Right lung (tissue), 2 donors: ENCODE measurements at regions not wholly inside any gene's neighbourhood (a gene's known extent, or its start where the extent isn't known, plus 50 kb on each side); places are given as distances from the start of the nearest gene placed in this dataset.
"Not testable (repeated sequence)": the region's sequence is repeated elsewhere in the genome, so short reads cannot be mapped to it uniquely, and the experiment has no call there.

ENCODE experiments used
- DNase-seq, 2 donors: peaks; one replicate each; pipeline ENCODE4 v3.0.0-alpha.2; 2013

DNA sequence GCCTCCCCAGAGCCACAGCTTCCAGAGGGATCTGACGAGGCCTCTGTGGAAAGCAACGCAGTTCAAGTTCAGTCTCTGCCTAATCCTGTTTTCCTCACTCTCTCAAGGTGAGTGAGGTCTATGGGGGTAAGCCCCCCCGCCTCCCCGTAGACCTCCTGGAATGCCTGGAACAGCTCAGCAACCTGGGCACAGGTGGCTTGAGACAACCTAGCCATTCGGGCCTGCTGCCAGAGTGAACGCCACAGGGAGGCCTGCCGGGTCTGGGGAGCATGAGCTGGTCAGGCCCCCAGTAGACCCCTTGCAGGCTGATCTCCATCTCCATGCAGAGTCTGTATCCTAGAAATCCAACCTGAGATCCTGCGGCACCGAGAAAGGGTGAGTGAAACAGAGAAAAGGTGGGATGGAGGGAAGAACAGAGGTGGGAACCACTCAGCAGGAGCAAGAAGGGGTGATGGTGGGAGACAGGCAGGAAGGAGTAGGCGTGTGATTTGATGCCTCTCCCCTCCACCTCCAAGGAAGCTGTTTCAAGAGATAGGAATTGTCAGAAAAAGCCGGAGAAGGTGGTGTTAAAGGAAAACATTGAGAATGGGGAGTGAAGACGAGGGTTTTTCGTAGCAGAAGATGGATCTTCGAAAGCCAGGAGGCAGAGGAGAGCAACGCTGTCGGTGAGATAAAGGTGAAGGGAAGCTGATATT is 123.1 kb upstream of the PRMT8 start:
- no peak for DNase-seq

DNA sequence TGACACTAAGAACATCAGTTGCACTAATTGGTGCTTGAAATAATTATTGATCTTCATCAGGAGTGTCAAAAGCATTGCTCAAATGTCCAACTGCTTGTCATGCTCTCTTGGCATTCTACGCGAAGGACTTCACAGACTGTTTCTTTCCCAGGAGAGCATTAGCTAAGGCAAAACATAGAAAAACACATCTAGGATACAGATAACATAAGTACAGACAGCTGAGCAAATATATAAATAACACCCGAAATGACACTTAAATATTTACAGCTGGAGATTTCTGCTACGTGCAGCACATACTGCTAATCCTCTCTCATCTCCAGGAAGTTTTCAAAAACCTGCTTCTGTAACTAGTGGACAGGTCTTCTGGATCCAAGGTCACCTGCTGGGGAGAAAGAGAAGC is 120.0 kb upstream of the PRMT8 start:
- DNase-seq = no peak

DNA sequence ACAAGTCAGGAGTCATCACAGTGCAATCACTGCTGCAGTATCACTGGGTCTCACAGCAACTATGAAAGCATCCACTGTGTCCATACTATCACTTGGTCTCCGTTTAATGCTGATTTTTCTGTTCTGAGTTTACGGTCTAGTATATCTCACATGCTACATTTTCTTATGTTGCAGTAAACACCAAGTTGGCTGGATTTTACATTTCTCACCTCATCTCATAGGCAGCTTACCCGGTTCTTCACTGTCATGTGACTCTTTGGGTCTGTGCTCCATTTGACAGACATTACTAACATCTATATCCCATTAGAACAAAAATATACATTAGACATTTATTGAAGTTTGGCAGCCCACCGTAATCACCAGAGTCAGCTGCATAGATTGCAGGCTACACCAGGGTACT is 115.7 kb upstream of the PRMT8 start:
- no peak for DNase-seq

DNA sequence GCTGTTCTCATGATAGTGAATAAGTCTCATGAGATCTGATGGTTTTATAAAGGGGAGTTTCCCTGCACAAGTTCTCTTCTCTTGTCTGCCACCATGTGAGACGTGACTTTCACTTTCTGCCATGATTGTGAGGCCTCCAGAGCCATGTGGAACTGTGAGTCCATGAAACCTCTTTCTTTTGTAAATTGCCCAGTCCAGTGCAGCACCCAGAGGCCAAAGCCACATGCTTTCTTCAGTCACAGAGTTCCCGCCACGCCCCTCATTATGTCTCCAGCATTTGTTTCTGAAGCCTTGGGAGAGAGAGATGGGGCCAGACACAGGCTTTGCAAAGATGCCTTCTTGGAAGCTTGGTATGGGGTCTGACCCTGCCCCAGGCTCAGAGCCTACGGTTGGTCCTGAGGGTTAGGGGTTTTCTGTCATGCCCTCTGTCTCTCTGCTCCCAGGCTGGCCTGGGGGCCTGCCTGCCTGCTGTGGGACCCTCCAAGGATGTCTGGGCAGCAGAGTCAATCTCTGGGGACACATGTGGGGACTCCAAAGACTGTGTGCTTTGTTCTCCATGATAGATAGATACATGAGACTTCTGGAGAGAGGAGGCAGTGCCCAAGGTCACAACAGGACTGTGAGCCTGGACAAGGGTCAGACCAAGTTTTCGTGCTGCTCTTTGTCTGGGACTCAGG is 114.1 kb upstream of the PRMT8 start:
- no peak for DNase-seq

DNA sequence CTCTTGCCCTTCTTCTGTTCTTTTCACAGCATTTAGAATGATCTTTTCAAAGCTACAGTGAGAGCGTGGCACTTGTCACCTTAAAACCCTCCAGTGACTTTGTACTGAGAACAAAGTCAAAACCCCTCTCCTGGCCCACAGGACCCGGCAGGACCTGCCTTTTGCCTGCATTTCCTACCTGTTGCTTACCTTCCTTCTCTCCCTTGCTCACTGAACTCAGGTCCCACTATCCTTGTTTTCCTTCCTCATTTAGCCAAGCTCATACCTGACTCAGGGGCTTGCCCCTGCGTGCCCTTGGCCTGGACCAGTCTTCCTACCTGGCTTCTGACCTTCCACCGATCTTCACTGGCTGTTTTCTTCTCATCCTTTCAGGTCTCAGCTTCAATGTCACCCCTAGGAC is 112.3 kb upstream of the PRMT8 start:
- DNase-seq = no peak

DNA sequence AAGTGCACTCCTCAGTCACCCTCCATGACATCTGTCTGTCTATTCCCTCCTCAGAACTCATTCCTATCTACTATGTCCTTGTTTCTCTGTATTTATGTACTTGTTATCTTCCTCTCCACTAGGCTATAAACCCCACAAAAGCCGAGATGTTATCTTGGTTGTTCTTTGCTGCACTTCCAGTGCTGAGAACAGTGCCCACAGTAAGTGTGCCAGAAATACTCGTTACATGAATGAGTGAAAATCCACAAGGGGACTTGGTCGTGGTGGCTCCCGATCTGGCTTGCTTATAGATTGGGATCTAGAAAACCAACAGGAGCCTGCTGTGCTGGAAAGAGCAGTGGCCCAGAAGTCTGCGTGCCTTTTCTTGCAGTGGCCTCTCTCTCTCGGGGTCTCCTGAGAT is 111.9 kb upstream of the PRMT8 start:
- no peak for DNase-seq

DNA sequence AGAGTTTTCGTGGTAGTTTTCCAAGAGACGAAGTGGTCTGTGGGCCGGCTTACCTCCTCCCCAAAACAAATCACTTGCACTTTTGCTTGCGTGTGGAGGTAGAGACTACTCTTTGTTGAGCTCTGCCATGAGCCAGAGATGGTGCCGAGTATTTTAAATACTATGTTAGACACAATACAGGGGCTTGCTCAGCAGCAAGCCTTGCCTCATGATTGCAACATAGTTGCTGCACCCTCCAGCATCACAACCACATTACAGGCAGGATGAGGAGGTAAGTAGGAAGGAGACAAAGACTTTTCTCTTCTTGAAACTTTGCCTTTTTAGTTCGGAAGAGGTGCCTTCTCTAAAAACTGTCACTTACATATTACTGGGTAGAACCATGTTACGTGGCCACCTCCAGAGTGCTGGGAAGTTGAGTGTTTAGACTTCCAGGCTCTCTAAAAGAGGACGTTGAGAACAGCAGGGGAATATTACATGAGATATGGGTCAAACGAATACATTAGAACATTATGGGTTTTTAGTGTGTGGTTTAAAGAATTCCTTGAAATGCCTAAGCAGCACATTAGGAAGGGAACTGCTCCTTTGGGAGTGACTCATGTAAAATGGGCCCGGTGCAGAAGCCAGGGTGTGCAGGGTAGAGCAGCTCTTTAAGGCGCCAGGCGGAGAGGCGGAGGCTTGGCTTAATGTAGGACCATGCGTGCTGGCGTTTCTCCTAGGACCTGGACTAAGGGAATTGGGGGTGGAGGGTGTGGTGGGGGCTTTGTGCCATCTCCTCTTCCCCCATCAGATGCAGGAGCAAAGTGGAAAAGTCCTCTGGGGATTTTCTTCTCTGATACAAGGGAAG is 110.6 kb upstream of the PRMT8 start:
- DNase-seq = no peak

DNA sequence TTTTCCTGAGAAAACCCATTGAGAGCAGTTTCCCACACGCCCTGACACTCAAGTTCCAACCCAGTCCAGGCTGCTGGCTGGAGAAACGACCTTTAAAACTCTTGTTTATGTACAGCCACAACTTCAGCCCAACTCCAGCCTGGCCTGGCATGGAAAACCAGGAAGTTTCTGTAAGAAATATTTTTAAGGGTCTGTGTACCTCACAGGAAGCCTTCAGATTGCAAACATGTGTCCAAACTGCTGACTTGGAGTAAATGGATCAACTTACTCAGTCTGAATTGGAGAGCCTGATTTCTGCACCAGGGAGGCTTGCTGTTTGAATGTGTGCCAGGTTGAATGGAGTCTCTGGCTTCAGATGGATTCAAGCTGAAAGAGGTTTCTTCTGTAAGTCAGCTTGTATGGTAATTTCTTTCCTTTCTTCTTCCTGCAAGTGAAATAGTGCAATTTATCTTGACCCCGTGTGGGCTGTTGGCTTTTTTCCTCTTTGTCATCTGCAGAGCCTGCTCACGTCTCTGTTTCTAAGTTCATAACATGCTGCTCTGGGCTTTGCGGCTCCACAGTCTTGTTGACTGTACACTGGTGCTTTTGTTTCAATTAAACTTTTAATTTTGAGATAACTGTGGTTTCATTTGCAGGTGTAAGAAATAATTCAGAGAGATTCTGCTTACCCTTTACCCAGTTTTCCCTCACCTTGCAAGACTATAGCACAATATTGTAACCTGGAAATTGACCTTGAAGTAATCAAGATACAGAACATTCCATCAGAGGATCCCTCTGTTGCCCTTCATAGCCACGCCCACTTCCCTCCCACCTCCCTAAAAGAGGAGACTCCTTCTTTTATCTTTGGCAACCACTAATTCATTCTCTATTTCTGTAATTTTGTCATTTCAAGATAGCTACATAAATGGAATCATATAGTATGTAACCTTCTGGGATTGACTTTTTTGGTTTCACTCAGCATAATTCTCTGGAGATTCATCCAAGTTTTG is 109.7 kb upstream of the PRMT8 start:
- DNase-seq = peak; percentile 68 to 78

DNA sequence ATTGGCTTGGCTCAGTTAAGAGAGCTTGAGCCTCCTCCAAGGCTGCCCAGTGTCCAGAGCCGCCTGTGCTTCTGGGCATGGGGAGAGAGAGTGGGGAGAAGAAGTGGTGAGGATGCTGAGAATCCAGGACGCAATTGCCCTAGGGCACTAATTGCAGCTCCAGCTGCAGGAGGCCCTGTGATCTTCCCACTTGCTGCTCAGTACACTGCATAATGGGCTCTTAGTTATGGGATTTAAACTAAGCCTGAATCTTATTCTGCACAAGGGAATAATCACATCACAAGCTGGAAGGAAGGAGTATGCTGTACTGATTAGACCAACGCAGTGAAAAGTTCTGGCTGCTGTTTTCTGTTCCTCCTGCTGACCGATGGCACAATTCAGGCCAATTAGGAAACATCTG is 101.0 kb upstream of the PRMT8 start:
- no peak for DNase-seq

DNA sequence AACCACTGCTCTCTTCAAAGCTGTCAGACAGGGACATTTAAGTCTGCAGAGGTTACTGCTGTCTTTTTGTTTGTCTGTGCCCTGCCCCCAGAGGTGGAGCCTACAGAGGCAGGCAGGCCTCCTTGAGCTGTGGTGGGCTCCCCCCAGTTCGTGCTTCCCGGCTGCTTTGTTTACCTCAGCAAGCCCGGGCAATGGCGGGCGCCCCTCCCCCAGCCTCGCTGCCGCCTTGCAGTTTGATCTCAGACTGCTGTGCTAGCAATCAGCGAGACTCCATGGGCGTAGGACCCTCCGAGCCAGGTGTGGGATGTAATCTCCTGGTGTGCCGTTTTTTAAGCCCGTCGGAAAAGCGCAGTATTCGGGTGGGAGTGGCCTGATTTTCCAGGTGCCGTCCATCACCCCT is 93.4 kb upstream of the PRMT8 start:
- DNase-seq = not testable (repeated sequence)

DNA sequence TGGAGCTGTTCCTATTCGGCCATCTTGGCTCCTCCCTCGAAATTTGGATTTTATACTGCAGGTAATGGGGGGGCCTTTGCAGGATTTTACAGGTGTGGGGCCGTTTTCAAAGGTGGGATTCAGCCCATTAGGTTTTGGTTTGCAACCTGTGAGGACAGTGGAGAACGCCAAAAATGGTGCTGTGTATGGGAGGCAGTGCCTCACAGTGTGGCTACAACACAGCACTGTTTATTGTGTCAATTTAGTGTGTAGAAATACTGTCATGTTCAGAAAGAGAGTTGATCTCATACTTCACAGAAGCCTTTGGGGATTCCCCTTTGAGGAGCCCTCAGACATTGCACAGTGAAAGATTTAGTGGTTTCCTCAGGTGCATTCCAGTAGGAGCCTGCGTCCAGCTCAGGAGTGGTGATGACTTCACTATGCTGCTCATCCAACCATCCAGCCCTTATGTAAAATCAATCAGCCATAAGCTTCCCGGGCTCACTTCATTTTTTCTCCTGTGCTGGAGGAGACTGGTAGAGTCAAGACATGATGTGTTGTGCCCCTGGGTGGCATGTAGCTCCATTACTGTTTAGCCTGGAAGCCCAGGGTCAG is 92.7 kb upstream of the PRMT8 start:
- DNase-seq = no peak

DNA sequence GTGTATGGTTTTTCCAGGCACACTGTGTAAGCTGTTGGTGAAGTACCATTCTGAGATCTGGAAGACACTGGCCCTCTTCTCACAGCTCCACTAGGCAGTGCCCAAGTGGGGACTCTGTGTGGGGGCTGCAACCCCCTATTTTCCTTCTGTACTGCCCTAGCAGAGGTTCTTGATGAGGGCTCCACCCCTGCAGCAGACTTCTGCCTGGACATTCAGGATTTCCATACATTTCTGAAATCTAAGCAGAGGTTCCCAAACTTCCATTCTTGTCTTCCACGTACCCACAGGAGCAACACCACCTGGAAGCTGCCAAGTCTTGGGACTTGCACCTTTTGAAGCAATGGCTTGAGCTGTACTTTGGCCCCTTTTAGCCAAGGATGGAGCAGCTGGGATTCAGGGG is 85.2 kb upstream of the PRMT8 start:
- DNase-seq = no peak

DNA sequence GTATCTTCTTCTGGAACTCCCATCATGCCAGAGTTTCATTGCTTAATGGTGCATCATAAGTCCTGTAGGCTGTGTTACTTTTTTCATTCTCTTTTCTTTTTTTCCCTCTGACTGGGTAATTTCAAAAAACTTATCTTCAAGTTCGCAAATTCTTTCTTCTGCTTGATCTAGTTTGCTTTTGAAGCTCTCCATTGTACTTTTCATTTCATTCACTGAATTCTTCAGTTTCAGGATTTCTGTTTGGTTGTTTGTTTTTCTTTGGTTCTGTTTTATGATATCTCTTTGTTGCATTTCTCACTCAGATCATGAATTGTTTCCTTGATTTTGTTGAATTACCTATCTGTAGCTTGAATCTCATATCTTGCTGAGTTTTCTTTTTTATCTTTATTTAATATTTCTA is 83.3 kb upstream of the PRMT8 start:
- DNase-seq = no peak

DNA sequence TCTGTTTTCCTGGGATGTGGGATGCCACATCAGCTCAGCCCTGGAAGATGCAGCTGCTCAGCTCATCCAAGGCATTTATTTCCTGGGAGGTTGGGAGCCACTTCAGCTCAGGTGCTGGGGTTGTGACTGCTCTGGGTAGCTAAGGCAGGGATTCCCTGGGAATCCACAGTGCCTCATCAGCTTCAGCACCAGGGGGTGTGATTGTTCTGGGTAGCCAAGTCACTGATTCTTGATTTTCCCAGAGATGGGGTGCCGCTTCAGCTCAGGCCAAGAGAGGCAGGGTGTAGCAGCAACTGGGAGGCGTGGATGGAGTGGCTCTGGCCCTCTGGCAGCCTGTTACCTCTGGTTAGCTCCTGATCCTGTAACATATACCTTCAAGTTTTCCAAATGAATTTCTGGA is 81.3 kb upstream of the PRMT8 start:
- DNase-seq = no peak

DNA sequence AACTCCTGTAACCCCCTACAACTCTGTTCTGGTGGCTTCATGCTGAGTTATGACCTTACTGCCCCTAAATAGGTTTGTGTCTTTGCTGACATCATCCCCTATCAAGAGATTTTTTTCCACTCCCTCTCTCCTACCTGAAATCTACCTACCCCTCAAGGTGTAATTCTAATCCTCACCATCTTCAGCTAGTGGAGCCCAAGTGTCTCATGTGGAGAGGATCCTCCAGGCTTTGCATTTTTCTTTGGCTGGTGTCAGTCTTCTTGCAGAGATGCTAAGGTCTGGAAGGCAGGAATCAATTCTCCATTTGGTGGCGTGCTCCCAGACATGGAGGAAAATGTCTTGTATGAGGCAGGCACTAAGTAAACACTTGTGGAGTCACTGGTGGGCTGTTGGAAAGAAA is 74.8 kb upstream of the PRMT8 start:
- DNase-seq = no peak

DNA sequence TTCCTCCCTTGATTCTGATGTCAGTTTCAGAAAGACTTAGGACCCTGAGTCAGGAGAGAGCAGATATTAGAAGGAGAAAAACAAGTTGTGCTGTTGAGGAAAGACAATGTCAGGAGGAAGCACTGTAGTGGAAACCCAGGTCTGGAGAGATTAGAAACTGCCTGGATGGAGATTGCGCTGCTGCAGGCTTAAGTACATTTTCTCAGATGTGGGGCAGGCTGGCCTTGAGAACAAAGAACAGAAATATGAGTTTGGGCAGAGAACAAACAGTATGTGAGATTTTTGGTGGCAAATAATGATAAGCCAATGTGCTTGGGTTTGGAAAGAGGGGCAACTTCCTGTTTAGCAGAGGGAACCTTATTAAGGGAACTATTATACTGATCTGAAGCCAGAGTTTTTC is 74.3 kb upstream of the PRMT8 start:
- no peak for DNase-seq

DNA sequence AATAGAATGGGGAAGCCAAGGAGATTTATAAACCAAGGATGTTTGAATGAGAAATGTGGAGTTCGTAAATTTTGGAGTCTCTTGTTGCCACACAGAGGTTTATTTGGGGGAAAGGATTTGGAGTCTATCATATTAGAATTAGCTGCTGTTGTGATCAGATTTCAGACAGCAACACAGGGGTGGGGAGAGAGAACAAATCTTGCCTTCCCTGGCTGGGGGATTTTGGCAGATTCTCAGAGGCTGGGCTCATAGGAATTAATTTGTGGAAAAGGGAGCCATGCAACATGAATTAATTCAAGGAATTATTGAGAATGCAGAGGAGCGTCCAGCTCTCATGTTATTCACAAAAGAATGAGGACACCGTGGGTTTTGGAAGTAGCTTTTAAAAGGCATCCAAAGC is 73.9 kb upstream of the PRMT8 start:
- DNase-seq = no peak

DNA sequence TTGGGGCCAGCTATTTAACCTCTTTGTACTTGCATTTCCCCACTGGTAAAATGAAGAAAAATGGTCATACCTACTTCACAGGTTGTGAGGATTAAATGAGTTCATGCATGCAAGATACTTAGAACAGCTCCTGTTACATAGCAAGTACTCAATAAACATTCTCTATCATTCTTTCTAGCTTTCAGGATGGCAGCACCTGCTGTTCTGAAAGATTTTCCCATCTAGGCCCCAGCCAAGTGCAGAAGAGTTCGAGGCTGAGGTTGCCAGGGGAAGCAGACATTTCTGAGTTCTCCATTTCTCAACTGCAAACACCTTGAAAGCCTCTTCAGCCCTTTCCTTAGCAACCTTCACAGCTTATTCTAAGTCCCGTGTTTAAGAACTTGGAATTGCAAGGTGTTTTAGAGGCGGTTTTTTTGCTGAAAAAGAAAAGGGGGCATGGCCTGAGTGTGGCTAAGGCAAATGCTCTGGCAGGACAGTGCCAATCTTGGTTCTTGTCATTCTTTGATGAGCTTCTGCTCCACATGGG is 73.0 kb upstream of the PRMT8 start:
- DNase-seq = peak in 1 of 2 donors; percentile 28

DNA sequence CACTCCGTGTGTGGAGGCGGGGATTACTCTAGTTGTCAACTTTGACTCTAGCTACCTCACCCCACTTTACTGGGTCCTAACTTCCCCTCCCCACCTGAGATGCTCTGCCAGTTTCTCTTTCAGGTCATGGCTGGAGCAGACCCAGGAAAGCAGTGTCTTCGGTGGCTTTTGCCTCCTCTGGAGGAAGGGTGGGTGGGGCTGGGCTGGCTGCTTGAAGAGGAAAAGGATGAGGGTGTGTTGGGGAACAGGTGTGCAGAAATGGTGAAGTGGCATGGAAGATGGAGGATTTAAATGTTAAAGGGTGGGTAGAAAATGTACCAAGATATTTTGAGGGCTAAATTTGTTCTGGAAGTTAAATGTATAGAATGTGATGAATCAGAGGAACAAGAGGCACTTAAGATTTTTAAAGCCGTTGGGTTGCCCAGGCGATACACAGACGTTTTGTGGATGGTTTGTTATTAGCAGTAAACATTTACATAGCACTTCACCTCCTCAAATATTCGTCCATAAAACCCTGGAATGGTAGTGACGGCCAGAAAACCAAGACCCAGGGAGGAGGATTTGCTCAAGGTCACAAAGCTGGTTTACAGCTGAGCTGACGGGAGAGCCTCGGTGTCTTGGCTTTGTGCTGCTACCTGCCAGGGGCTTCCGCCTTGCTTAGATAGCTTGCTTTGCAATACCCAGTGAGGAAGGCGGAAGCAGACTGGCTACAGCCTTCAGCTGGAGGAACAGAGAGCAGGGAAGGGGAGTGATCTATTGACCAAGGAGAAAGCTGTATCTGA is 72.2 kb upstream of the PRMT8 start:
- DNase-seq = peak; percentile 40 to 44

DNA sequence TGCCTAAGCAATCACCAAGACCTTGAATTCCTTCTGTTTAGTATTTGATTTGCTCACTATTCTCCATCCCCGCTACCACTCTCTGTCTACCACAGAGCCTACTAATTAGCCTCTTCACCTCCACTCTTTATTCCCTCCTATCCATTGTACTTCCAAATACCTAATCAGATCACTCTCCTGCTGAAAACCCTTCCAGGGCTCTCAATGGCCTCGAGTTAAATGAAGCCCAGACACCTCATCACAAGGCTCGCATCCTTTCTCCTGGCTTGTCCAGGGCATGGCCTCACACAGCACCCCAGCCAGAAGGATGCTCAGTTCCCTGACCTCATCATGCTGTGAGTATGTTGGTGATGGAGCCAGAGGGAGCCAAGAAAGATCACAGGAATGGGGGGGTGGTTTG is 71.4 kb upstream of the PRMT8 start:
- DNase-seq = no peak
